IPS-20b (cell line): ENCODE measurements at regions not wholly inside any gene's neighbourhood (a gene's known extent, or its start where the extent isn't known, plus 50 kb on each side); places are given as distances from the start of the nearest gene placed in this dataset.

Experiments
- H3K27ac ChIP-seq: one replicate; pipeline ENCODE4 v1.5.1; 2013; ENCODE audit warnings: low read length
- H3K27me3 ChIP-seq: 2 replicates; pipeline ENCODE4 v1.6.1; 2013; ENCODE audit warnings: mild to moderate bottlenecking, low read length, inconsistent platforms; ENCODE audit not compliant: insufficient read depth
- H3K36me3 ChIP-seq: 2 replicates; pipeline ENCODE4 v1.6.1; 2013; ENCODE audit warnings: low read depth, mild to moderate bottlenecking, inconsistent platforms, low read length, moderate library complexity; ENCODE audit not compliant: insufficient read depth
- H3K4me1 ChIP-seq: 2 replicates; pipeline ENCODE4 v1.6.1; 2013; ENCODE audit warnings: mild to moderate bottlenecking, control low read depth, inconsistent platforms, low read length, moderate library complexity; ENCODE audit not compliant: insufficient read depth
- H3K4me3 ChIP-seq: 2 replicates; pipeline ENCODE4 v1.5.1; 2013; ENCODE audit warnings: mild to moderate bottlenecking, low read length, inconsistent platforms
- H3K9ac ChIP-seq: 2 replicates; pipeline ENCODE4 v1.6.1; 2013; ENCODE audit warnings: low read depth, mild to moderate bottlenecking, inconsistent platforms, low read length, moderate library complexity
- H3K9me3 ChIP-seq: 2 replicates; pipeline ENCODE4 v1.6.1; 2013; ENCODE audit warnings: mild to moderate bottlenecking, low read depth, low read length, inconsistent platforms; ENCODE audit not compliant: insufficient read depth

- H3K9me3 ChIP-seq: no peaks in the 10 kb centered on the region
- no peak overlapping the region for H3K27ac ChIP-seq
- no peak overlapping the region for H3K9ac ChIP-seq
- no peak overlapping the region for H3K4me3 ChIP-seq
- no peaks in the 10 kb centered on the region for H3K4me1 ChIP-seq
- no peaks in the 10 kb centered on the region for H3K36me3 ChIP-seq
- no peaks in the 10 kb centered on the region for H3K27me3 ChIP-seq
Measured at GRCh38 chr5:173537228-173537627, 79.2 kb downstream of the BOD1 start.

GRCh38 chr5:173535976-173536639, 80.3 kb downstream of the BOD1 start:
- Histone ChIP-seq H3K27me3 (no peaks in the 10 kb centered on the region), H3K27ac (no peak overlapping the region), H3K9me3 (no peaks in the 10 kb centered on the region), H3K4me1 (no peaks in the 10 kb centered on the region), H3K36me3 (no peaks in the 10 kb centered on the region), H3K9ac (no peak overlapping the region), H3K4me3 (no peak overlapping the region)

- H3K4me3 ChIP-seq: no peak overlapping the region
- no peaks in the 10 kb centered on the region for H3K36me3 ChIP-seq
- no peaks in the 10 kb centered on the region for H3K4me1 ChIP-seq
- H3K9me3 ChIP-seq: no peaks in the 10 kb centered on the region
- H3K27me3 ChIP-seq: no peaks in the 10 kb centered on the region
- no peak overlapping the region for H3K9ac ChIP-seq
- H3K27ac ChIP-seq: no peak overlapping the region
Measured at GRCh38 chr5:173535166-173535975, 81.1 kb downstream of the BOD1 start.

GRCh38 chr5:173534664-173535063, 81.8 kb downstream of the BOD1 start:
- no peak overlapping the region for H3K27ac ChIP-seq
- no peaks in the 10 kb centered on the region for H3K36me3 ChIP-seq
- no peaks in the 10 kb centered on the region for H3K27me3 ChIP-seq
- H3K9ac ChIP-seq: no peak overlapping the region
- H3K4me3 ChIP-seq: no peak overlapping the region
- no peaks in the 10 kb centered on the region for H3K4me1 ChIP-seq
- no peaks in the 10 kb centered on the region for H3K9me3 ChIP-seq

- Histone ChIP-seq H3K4me3 (no peak overlapping the region), H3K4me1 (no peaks in the 10 kb centered on the region), H3K36me3 (no peaks in the 10 kb centered on the region), H3K27me3 (no peaks in the 10 kb centered on the region), H3K9ac (no peak overlapping the region), H3K27ac (no peak overlapping the region), H3K9me3 (no peaks in the 10 kb centered on the region)
Measured at GRCh38 chr5:173534031-173534430, 82.4 kb downstream of the BOD1 start.

- Histone ChIP-seq H3K4me1 (no peaks in the 10 kb centered on the region), H3K27me3 (no peaks in the 10 kb centered on the region), H3K9ac (no peak overlapping the region), H3K4me3 (no peak overlapping the region), H3K36me3 (no peaks in the 10 kb centered on the region), H3K27ac (no peak overlapping the region), H3K9me3 (no peaks in the 10 kb centered on the region)
Measured at GRCh38 chr5:173532689-173533250, 83.7 kb downstream of the BOD1 start.

- no peaks in the 10 kb centered on the region for H3K36me3 ChIP-seq
- no peak overlapping the region for H3K9ac ChIP-seq
- H3K4me1 ChIP-seq: no peaks in the 10 kb centered on the region
- no peak overlapping the region for H3K27ac ChIP-seq
- no peaks in the 10 kb centered on the region for H3K27me3 ChIP-seq
- H3K9me3 ChIP-seq: no peaks in the 10 kb centered on the region
- no peak overlapping the region for H3K4me3 ChIP-seq
Measured at GRCh38 chr5:173531863-173532262, 84.6 kb downstream of the BOD1 start.

- Histone ChIP-seq H3K9me3 (no peaks in the 10 kb centered on the region), H3K27me3 (no peaks in the 10 kb centered on the region), H3K4me3 (no peak overlapping the region), H3K9ac (no peak overlapping the region), H3K36me3 (no peaks in the 10 kb centered on the region), H3K4me1 (no peaks in the 10 kb centered on the region), H3K27ac (no peak overlapping the region)
Measured at GRCh38 chr5:173530547-173530946, 85.9 kb downstream of the BOD1 start.

GRCh38 chr5:173529861-173530260, 86.6 kb downstream of the BOD1 start:
- no peaks in the 10 kb centered on the region for H3K36me3 ChIP-seq
- no peak overlapping the region for H3K9ac ChIP-seq
- H3K4me3 ChIP-seq: no peak overlapping the region
- H3K27me3 ChIP-seq: no peaks in the 10 kb centered on the region
- no peaks in the 10 kb centered on the region for H3K4me1 ChIP-seq
- H3K27ac ChIP-seq: no peak overlapping the region
- H3K9me3 ChIP-seq: no peaks in the 10 kb centered on the region

GRCh38 chr5:173527671-173528070, 88.8 kb downstream of the BOD1 start:
- Histone ChIP-seq H3K36me3 (no peaks in the 10 kb centered on the region), H3K27me3 (no peaks in the 10 kb centered on the region), H3K9ac (no peak overlapping the region), H3K9me3 (no peaks in the 10 kb centered on the region), H3K4me1 (no peaks in the 10 kb centered on the region), H3K27ac (no peak overlapping the region), H3K4me3 (no peak overlapping the region)

GRCh38 chr5:173524136-173524535, 92.3 kb downstream of the BOD1 start:
- H3K4me1 ChIP-seq: no peaks in the 10 kb centered on the region
- H3K27ac ChIP-seq: no peak overlapping the region
- no peaks in the 10 kb centered on the region for H3K27me3 ChIP-seq
- H3K9me3 ChIP-seq: no peaks in the 10 kb centered on the region; the same call in 1 of the 2 replicates
- H3K4me3 ChIP-seq: no peak overlapping the region
- H3K36me3 ChIP-seq: no peaks in the 10 kb centered on the region
- no peak overlapping the region for H3K9ac ChIP-seq

GRCh38 chr5:173523388-173523787, 93.1 kb downstream of the BOD1 start:
- Histone ChIP-seq H3K4me3 (no peak overlapping the region), H3K9ac (no peak overlapping the region), H3K27me3 (no peaks in the 10 kb centered on the region), H3K9me3 (no peaks in the 10 kb centered on the region; the same call in 1 of the 2 replicates), H3K4me1 (no peaks in the 10 kb centered on the region), H3K36me3 (no peaks in the 10 kb centered on the region), H3K27ac (no peak overlapping the region)
